Fibroblast of mammary gland (primary cell): ENCODE measurements at regions not wholly inside any gene's neighbourhood (a gene's known extent, or its start where the extent isn't known, plus 50 kb on each side); places are given as distances from the start of the nearest gene placed in this dataset.
"Not testable (repeated sequence)": the region's sequence is repeated elsewhere in the genome, so short reads cannot be mapped to it uniquely, and the experiment has no call there.

Experiments used
- DNase-seq: peaks from one replicate; pipeline ENCODE4 v3.0.0-alpha.2; 2010; ENCODE audit warnings: low read depth
- H3K4me3 ChIP-seq: 2 replicates; pipeline ENCODE4 v1.5.1; 2011; ENCODE audit warnings: low read depth, mild to moderate bottlenecking, low read length, moderate library complexity; ENCODE audit not compliant: control insufficient read depth
- TF ChIP-seq, protein P1 (sequence below): conservative IDR thresholded peaks from 2 replicates; pipeline ENCODE4 v1.5.1; 2011; ENCODE audit warnings: low read depth, low read length, inconsistent platforms; ENCODE audit not compliant: control insufficient read depth, insufficient read depth

DNA sequence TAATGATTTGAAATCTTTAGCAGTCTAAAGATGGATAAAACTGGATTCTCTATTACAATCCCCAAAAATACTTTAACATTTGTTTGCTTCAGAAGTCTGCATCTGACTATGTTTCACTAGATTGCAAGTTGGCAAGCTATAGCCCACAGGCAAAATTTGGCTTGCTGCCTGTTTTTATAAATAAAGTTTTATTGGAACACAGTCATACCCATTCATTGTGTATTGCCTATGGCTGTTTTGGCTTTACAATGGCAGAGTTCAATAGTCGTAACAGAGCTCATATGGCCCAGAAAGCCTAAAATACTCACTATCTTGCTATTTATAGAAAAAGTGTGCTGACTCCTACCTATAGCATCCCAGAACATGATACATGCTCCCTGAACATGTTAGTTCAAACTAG, 89.0 kb upstream of the GPR141 start:
- TF ChIP-seq, protein P1, sequence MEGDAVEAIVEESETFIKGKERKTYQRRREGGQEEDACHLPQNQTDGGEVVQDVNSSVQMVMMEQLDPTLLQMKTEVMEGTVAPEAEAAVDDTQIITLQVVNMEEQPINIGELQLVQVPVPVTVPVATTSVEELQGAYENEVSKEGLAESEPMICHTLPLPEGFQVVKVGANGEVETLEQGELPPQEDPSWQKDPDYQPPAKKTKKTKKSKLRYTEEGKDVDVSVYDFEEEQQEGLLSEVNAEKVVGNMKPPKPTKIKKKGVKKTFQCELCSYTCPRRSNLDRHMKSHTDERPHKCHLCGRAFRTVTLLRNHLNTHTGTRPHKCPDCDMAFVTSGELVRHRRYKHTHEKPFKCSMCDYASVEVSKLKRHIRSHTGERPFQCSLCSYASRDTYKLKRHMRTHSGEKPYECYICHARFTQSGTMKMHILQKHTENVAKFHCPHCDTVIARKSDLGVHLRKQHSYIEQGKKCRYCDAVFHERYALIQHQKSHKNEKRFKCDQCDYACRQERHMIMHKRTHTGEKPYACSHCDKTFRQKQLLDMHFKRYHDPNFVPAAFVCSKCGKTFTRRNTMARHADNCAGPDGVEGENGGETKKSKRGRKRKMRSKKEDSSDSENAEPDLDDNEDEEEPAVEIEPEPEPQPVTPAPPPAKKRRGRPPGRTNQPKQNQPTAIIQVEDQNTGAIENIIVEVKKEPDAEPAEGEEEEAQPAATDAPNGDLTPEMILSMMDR, result no peak
- H3K4me3 ChIP-seq, result no peak overlapping the region
- DNase-seq, result no peak

DNA sequence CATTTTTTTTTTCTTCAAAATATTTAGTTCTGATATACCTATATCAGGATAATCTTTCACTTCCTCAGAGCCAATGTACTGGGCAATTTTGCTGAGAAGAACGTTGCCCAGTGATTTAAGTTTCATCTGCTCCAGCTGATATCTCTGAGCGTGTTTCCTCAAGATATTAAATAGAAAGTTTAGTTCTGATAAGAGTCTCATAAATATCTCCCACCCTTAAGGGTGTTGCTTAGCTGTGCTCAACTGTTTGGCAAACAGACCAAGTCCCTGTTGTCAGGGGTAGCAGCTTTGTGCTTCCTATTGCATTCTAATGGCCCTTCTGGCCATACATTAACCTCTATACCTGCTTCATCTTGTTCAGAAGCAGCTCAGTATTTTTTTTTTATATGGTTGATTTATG, 84.7 kb upstream of the GPR141 start:
- TF ChIP-seq, protein P1, result no peak
- no peak overlapping the region for H3K4me3 ChIP-seq
- DNase-seq, result no peak

DNA sequence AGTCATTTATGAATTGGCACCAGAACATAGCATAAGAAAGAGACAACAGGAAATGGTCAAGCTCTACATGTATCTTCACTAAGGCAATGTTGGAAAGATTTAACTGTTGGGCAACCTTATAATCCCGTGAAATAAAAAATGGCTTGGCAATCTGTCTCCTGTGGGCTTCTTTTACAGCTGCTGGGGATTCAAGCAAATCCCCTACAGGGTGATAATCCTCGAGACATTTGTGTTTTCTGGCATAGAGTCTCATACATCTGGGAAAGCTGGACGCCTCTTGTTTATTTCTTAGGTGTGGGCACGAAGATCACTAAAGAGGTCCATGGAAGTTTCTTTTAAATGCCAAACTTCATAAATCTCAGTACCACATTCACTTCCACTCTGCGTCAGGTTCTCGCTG, 82.2 kb upstream of the GPR141 start:
- no peak for DNase-seq
- no peak overlapping the region for H3K4me3 ChIP-seq
- TF ChIP-seq, protein P1, result no peak

DNA sequence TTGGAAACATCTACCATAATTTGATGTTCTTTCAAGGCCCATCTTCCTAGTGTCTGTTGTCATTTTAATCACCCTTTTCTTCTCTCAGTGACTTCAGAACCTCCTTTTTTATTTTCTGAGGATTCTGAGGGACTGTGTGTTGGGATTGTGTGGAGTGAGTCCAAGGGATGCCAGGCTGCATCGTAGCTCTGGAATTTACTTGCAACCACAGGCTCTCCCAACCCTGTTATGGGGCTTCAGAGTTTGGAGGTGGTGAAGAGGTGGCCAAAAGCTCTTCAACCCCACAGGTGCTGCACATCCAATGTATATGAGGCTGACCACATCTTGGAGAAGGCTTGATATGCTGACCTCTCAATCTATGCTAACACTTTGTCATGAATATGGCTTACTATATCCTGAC, 79.5 kb upstream of the GPR141 start:
- H3K4me3 ChIP-seq, result no peak overlapping the region
- TF ChIP-seq, protein P1, result no peak
- DNase-seq, result no peak

DNA sequence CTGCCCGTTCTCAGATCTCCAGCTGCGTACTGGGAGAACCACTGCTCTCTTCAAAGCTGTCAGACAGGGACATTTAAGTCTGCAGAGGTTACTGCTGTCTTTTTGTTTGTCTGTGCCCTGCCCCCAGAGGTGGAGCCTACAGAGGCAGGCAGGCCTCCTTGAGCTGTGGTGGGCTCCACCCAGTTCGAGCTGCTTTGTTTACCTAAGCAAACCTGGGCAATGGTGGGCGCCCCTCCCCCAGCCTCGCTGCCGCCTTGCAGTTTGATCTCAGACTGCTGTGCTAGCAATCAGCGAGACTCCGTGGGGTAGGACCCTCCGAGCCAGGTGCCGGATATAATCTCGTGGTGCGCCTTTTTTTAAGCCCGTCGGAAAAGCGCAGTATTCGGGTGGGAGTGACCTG, 66.2 kb upstream of the GPR141 start:
- not testable (repeated sequence) for H3K4me3 ChIP-seq, DNase-seq

DNA sequence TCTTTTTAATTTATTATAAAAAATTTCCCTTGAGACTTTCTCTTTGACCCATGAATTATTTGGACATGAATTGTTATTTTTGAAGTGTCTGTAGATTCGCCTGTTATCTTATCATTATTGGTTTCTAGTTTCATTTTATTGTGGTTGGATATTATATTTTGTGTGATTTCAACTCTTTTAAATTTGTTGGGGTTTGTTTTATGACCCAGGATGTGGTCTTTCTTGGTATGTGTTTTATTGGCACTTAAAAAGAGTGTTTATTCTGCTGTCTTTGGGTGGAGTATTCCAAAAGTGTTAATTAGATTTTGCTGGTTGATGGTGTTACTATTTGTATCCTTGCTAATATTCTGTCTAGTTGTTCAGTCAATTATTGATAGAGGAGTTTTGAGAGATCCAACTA, 50.5 kb upstream of the GPR141 start:
- DNase-seq, result no peak
- TF ChIP-seq, protein P1, result no peak
- H3K4me3 ChIP-seq, result no peak overlapping the region
